ENCODE measurements at regions not wholly inside any gene's neighbourhood (a gene's known extent, or its start where the extent isn't known, plus 50 kb on each side); places are given as distances from the start of the nearest gene placed in this dataset.

GRCh38 chr5:171585981-171586380, 166.5 kb downstream of the FGF18 start:
- H3K4me1 ChIP-seq (ENCODE audit: control insufficient read depth, insufficient read depth, low read length): no peaks in the 10 kb centered on the region
- no peak overlapping the region for H3K4me3 ChIP-seq (ENCODE audit: insufficient read depth, low read depth, low read length)
- H3K79me1 ChIP-seq (ENCODE audit: low read depth in 1 of 2, low read length in 2 of 2): no peaks in the 10 kb centered on the region
- no peak overlapping the region for H2BK5ac ChIP-seq (ENCODE audit: low read depth, low read length, poor library complexity, severe bottlenecking)
- no peaks in the 10 kb centered on the region for H4K20me1 ChIP-seq (ENCODE audit: insufficient read depth, low read length)
- WGBS, 2 experiments (ENCODE audit: extremely low coverage in 2 of 2, insufficient read length in 1 of 2): 95% methylated on average over 4 of the region's 9 CpGs; no CpG with 5 or more reads in 1 of the 2 experiments
- H3K9me3 ChIP-seq (ENCODE audit: control insufficient read depth, insufficient read depth, low read length): no peaks in the 10 kb centered on the region
- ChIA-PET CTCF (no interaction called here), POLR2A (ENCODE audit: unreplicated experiment) (no interaction called here)
- no peak overlapping the region for H3K27ac ChIP-seq (ENCODE audit: insufficient read depth, low read length)
- H2BK120ac ChIP-seq (ENCODE audit: low read depth, low read length): no peak overlapping the region
- in situ Hi-C loops (cut with MboI; ENCODE audit: low sequenced_read_pairs): no loop called here
- H3K56ac ChIP-seq (ENCODE audit: extremely low read depth, insufficient read depth, low read length): no peak overlapping the region
- H2AK5ac ChIP-seq (ENCODE audit: low read depth, low read length): no peak overlapping the region
- peaks cover 28% of the 10 kb centered on the region for H3K27me3 ChIP-seq (ENCODE audit: control insufficient read depth, insufficient read depth, low read length)
- no peak overlapping the region for H2BK20ac ChIP-seq (ENCODE audit: low read depth, low read length)
- H3K36me3 ChIP-seq (ENCODE audit: control insufficient read depth, insufficient read depth, low read length): no peaks in the 10 kb centered on the region
- no peak overlapping the region for H3K18ac ChIP-seq (ENCODE audit: low read depth, low read length)
- H3K9ac ChIP-seq (ENCODE audit: low read depth, low read length): no peak overlapping the region
- H4K5ac ChIP-seq (ENCODE audit: low read depth, low read length): no peak overlapping the region
- no TSS peak for BruUV-seq (replicated peaks)
- TF ChIP-seq NFE2L2 (IDR thresholded peaks at IDR 0.05; ENCODE audit: low read depth, low read length) (no peak), POLR2A (IDR thresholded peaks at IDR 0.05; ENCODE audit: low read depth, low read length) (no peak), ELK1 (IDR thresholded peaks at IDR 0.05; ENCODE audit: borderline replicate concordance, low read depth, low read length) (no peak), CEBPB (IDR thresholded peaks at IDR 0.05; ENCODE audit: low read depth, low read length) (no peak)
- H3K14ac ChIP-seq (replicated peaks; ENCODE audit: low read depth, low read length): no peak overlapping the region
- no peak overlapping the region for H4K91ac ChIP-seq (ENCODE audit: insufficient read depth, low read depth, low read length)
- dilution Hi-C loops (cut with HindIII; ENCODE audit: low sequenced_read_pairs, unreplicated experiment): no loop called here
- H3K4ac ChIP-seq (ENCODE audit: low read depth, low read length): no peak overlapping the region
- no peak for ATAC-seq (ENCODE audit: low read depth)
- no peak for DNase-seq
- H2BK15ac ChIP-seq (ENCODE audit: low read depth, low read length): no peak overlapping the region
- H2AK9ac ChIP-seq (replicated peaks; ENCODE audit: low read depth, low read length, poor library complexity): no peak overlapping the region
- no peak overlapping the region for H2AFZ ChIP-seq (replicated peaks; ENCODE audit: low read length, poor library complexity)
- no peaks in the 10 kb centered on the region for H3K9me1 ChIP-seq (ENCODE audit: insufficient read depth, low read length)
- no peak overlapping the region for H3K23ac ChIP-seq (ENCODE audit: low read depth, low read length)
- H4K8ac ChIP-seq (ENCODE audit: low read depth in 2 of 2, low read length in 2 of 2): no peak overlapping the region
- intact Hi-C loops (cut with micrococcal nuclease): no loop called here
- no peak overlapping the region for H3K4me2 ChIP-seq (ENCODE audit: low read depth, low read length)
